ENCODE measurements at regions not wholly inside any gene's neighbourhood (a gene's known extent, or its start where the extent isn't known, plus 50 kb on each side); places are given as distances from the start of the nearest gene placed in this dataset.

DNA sequence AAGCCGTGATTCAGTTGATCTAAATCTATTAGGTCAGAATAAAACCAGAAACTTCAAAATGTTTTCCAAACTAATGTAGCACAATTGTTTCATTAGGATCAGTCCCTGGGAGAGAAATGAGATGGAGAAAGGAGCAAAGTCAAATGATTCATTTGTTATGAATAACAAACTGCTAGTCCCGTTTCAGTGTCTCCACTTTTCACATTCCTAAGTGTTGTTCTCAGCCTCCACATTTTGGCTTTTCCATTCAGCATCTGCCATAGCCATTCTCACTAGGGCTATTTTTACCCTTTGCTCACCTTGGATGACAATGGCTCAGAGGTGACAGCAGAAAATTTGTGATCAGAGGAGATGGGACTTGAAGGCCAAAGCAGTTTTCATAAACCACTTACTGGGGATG, 314.1 kb upstream of the KIF2A start:
- TF ChIP-seq, protein P1, sequence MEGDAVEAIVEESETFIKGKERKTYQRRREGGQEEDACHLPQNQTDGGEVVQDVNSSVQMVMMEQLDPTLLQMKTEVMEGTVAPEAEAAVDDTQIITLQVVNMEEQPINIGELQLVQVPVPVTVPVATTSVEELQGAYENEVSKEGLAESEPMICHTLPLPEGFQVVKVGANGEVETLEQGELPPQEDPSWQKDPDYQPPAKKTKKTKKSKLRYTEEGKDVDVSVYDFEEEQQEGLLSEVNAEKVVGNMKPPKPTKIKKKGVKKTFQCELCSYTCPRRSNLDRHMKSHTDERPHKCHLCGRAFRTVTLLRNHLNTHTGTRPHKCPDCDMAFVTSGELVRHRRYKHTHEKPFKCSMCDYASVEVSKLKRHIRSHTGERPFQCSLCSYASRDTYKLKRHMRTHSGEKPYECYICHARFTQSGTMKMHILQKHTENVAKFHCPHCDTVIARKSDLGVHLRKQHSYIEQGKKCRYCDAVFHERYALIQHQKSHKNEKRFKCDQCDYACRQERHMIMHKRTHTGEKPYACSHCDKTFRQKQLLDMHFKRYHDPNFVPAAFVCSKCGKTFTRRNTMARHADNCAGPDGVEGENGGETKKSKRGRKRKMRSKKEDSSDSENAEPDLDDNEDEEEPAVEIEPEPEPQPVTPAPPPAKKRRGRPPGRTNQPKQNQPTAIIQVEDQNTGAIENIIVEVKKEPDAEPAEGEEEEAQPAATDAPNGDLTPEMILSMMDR (IDR thresholded peaks at IDR 0.05; ENCODE audit: borderline replicate concordance, extremely low read depth, low read length, poor library complexity, severe bottlenecking), result no peak
- TF ChIP-seq EZH2 (IDR thresholded peaks at IDR 0.05; ENCODE audit: borderline replicate concordance, low read depth, low read length, severe bottlenecking), result no peak
